HG03175 (cell line): ENCODE measurements at regions not wholly inside any gene's neighbourhood (a gene's known extent, or its start where the extent isn't known, plus 50 kb on each side); places are given as distances from the start of the nearest gene placed in this dataset.

Experiments
- ATAC-seq: cut with Tn5 transposase; IDR thresholded peaks from one replicate; pipeline ENCODE4 v1.9.1; 2021; ENCODE audit warnings: mild to moderate bottlenecking, moderate library complexity; ENCODE audit not compliant: unreplicated experiment

DNA sequence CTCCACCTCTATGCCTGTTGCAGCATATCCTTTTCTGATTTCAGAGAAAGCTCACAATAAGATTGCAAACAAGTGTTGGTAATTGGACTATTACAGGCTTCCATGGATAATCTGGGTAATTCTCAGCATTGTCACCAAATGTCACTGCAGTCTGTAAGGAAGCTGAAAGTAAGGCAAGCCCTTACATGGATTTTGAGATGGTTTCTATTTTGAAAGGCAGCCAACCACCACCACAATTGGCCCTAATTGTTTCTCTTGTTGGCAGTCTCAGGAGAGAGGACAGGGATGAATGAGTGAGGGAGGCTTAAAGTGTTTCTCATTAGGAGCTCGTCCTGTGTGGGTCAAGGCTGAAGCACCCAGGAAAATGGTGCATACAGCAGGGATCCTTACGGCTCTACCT is 879.9 kb downstream of the TUSC7 start:
- no peak for ATAC-seq

GRCh38 chr3:117595615-117596014 is 886.0 kb downstream of the TUSC7 start:
- no peak for ATAC-seq

DNA sequence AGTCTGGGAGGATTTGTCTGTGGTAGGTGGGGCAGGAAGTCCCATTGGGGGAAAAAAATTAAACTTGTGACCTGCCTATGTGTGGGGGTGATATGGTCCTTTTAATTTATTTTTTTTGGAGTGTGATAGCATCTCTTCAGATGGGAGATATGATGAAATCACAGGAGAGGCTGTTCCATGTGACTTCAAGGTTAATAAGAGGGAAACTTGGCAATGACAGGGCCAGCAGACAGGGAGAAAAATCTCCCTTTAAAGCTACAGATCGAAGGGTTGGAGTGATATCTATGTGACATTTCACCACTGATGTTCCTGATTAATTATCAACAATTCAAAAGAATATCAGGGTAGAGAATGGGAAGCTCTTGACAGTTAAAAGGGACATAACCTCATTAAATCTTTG is 886.9 kb downstream of the TUSC7 start:
- no peak for ATAC-seq

DNA sequence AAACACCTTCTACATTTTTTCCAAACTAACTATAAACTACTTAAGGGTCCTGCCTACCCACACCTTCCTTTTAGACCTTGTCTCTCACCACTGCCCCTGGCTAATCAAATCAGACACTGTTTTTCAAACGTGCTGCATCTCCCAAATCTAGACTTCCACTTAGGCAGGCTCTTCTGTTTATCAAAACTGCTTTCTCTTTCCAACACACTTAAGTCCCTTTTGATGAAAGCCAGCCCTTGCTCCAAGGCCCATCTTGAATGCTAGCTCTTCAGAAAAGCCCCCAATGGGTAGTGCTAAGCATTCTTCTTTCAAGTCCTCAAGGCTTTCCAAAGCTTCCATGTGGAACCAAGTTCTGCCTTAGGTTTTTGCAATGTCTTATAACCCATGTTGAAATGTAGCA is 888.3 kb downstream of the TUSC7 start:
- ATAC-seq: no peak

- no peak for ATAC-seq
Measured at GRCh38 chr3:117600112-117600511, 890.5 kb downstream of the TUSC7 start.

- ATAC-seq: no peak
Measured at GRCh38 chr3:117600666-117601065, 891.1 kb downstream of the TUSC7 start.

DNA sequence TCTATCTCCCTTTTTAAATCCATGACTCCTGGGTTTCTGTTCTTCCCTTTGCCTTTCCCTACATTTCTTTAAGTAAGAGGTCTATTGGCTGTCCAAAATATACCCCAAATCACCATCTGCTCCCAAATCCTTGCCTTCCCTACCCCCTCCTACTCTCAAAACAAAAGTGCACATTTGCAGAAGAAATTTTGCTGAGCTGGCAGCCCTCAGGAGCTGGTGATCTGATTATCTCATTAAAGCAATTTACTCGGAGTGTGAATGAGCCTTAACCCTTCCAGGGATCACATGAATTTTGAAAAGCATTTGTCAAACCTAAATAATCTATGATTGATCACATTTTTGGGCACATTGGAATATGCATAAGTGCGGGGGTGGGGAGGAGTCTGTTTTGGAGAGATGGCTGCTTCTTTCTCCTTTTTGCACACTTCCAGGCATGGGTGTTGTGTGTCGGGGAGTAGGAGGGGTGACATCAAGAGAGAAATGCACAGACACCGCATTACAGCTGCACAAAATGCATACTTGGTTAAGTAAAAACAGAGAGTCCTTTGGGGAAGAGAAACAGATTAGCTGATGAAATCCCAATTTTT is 892.6 kb downstream of the TUSC7 start:
- ATAC-seq: no peak

DNA sequence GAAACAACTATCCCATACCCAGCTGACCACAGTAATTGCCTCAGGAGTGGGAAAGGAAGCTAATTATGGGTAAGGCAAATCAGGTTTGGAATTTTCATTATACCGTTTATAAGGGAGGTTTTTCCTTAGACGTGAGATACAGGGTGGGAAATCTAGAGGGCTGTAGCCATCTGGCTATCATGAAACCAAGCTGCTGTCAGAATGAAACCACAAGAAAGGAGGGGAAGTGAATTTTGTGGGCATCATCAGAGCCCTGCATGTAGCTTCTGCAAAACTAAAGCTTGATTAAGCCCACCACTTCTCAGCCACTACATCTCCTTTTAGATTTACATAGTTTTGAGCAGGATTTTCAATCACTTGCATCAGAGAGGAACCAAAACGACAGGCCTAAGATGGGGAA is 893.5 kb downstream of the TUSC7 start:
- ATAC-seq: peak; percentile 70

GRCh38 chr3:117606866-117607265 is 897.3 kb downstream of the TUSC7 start:
- no peak for ATAC-seq

GRCh38 chr3:117609330-117609729 is 899.8 kb downstream of the TUSC7 start:
- ATAC-seq: no peak

DNA sequence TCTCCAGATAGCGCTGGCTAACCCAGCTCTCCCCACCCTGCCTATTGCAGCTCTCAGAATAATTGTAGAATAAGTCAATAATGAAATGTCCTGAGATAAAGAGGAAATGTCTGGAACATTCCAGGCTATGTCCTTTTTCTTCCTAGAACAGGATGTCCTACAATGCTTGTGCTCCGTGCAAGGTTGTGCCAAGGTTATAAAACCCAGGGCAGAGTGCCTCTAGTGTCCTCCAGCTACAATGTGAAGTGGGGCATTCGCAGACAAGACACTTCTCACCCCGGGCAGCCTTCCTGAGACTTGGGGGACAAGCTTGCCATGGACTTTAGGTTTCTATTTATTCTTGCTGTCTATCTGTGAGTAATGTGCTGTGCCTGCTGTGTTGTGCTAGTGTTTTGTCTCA is 900.6 kb downstream of the TUSC7 start:
- ATAC-seq: no peak

DNA sequence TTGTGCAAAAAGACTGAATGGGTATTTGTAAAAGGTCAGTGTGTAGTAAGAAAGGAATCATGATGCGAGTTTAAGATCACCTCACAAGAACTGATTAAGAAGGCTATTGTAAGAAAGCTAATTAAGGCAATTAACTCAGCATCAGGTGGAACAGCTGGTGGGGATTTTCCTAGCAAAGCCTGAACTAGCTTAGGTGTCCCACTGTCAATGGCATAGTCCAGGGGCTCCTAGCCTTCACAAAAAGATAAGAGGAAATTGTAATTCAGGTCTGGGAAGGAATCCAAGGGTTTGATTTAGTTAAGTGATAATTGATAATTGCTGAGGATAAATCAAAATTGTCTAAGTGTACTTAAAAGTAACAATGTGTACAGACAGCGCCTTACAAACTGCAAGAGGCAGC is 901.6 kb downstream of the TUSC7 start:
- no peak for ATAC-seq

- no peak for ATAC-seq
Measured at GRCh38 chr3:117616227-117616626, 906.6 kb downstream of the TUSC7 start.

DNA sequence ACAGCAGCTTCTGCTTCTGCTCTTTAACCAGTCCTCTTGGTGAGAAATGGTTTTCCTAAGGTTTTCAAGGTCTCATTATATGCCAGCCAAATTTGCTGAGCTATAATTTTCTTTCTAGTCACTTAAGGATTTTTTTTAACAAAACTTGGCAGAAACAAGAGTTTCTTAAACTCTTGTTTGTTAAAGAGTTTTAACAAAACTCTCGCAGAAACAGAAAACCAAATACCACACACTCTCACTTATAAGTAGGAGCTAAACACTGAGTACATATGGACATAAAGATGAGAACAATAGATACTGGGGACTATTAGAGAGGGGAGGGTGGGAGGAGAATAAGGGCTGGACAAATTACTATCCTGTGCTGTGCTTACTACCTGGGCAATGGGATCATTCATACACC is 908.3 kb downstream of the TUSC7 start:
- ATAC-seq: no peak

GRCh38 chr3:117618462-117618861 is 908.9 kb downstream of the TUSC7 start:
- ATAC-seq: no peak

DNA sequence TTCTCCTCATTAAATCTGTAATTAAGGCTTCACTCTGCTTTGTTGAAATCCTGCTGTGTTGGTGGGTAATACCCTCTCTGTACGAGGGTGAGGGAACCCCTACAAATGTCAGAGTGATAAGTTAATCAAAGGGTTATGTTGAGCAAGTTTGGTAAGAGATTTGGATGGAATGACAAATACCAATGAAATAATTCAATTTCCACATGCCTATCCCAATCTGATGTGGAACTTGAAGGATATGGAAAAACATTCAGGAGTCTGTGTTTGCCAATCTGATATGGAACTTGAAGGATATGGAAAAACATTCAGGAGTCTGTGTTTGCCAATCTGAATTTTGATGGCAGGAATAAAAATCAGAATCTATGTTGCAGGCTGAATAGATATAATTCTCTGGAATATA is 910.2 kb downstream of the TUSC7 start:
- ATAC-seq: no peak

GRCh38 chr3:117622171-117622841 is 912.7 kb downstream of the TUSC7 start:
- no peak for ATAC-seq

DNA sequence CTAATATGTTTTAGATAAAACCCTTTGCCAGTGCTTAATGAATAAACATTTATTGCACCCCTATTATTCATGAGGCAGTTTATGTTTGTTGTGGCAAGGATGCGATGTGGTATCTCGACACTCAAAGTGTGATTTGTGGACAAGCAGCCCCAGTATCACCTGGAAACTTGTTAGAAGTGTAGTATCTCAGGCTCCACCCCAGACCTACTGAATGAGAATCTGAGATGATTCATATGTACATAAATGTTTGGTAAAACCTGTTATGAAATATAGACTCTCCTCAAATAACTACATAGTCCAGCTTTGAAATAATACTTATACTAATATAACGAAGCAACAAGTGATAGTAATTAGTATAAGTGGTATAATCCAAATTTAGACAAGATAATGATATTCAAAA is 914.8 kb downstream of the TUSC7 start:
- no peak for ATAC-seq

DNA sequence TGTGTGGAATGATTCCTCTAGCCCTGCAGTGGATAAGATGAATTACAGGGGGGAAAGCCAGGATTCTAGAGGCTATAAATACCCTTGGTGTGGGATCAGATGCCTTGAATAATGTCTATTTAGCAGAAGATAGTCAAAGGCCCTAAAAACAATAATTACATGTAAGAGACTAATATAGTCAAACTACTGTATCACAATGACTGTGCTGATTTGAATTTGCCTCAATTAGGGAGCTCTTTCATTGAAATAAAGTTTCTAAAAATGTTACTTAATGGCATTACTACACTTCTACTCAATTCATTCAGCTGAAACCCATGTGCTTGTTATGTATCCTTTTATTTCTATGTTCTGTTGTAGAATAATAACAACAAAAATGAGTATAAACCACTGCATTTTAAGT is 915.6 kb downstream of the TUSC7 start:
- no peak for ATAC-seq

DNA sequence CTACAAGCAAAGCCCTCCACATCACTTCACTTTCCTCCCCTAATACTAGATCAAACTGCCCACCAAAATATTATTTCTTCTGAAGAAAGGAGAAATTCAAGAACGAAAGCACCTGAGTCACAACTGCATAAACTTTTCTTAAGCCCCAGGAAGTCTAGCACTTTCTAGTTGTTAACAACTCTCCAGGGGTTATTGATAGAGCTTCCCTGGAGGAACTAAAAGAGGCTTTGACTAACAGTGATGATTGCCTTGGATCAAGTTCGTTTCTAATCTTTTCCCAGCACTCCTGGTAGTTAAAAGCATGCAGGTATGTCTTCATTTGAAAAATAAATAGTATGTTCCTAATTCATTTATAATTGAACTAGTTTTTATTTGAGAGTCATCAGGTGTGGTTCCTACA is 917.0 kb downstream of the TUSC7 start:
- ATAC-seq: no peak

- no peak for ATAC-seq
Measured at GRCh38 chr3:117628823-117629291, 919.3 kb downstream of the TUSC7 start.

- no peak for ATAC-seq
Measured at GRCh38 chr3:117629505-117629904, 919.9 kb downstream of the TUSC7 start.

DNA sequence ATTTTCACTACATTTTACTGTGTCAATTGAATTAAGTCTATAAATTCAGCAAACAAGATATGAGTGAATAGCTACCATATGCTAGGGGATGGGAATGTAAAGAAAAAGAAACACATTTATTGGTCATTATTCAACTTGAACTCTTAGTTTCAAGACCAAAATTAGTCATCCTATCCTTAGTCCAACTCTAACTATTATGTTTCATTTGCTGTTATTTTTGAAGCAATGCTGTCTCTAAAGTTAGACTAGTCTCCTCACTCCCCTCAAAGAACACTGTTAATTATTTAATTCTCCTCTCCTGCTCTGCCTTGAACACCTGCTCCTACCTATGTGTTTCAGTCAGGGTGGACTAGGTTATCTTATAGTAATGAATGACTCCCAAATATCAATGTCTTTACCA is 920.9 kb downstream of the TUSC7 start:
- peak; percentile 71 for ATAC-seq
